GM12872 (cell line): ENCODE measurements at regions not wholly inside any gene's neighbourhood (a gene's known extent, or its start where the extent isn't known, plus 50 kb on each side); places are given as distances from the start of the nearest gene placed in this dataset.

Experiments
- TF ChIP-seq, protein P1 (sequence below): IDR thresholded peaks from 3 replicates; pipeline ENCODE4 v1.5.1; 2011; ENCODE audit warnings: low read depth, mild to moderate bottlenecking, low read length, moderate library complexity; ENCODE audit not compliant: insufficient read depth

DNA sequence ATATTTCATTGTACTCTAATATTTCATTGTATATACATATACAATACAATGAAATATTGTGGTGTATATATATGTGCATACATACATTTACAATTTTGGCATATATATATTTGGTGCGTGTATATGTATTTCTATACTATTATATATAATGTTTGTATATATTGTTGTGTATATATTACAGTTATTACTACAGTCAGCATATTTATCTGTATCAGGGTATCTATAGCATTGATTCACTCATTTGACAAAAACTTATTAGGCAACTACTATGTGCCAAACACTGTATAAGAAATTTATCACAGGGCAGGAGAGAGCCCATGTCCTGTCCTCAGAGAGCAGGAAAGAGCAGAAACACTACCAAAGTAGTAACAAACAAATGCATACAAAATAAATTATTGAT lies 910.6 kb downstream of the QKI start:
- TF ChIP-seq, protein P1, sequence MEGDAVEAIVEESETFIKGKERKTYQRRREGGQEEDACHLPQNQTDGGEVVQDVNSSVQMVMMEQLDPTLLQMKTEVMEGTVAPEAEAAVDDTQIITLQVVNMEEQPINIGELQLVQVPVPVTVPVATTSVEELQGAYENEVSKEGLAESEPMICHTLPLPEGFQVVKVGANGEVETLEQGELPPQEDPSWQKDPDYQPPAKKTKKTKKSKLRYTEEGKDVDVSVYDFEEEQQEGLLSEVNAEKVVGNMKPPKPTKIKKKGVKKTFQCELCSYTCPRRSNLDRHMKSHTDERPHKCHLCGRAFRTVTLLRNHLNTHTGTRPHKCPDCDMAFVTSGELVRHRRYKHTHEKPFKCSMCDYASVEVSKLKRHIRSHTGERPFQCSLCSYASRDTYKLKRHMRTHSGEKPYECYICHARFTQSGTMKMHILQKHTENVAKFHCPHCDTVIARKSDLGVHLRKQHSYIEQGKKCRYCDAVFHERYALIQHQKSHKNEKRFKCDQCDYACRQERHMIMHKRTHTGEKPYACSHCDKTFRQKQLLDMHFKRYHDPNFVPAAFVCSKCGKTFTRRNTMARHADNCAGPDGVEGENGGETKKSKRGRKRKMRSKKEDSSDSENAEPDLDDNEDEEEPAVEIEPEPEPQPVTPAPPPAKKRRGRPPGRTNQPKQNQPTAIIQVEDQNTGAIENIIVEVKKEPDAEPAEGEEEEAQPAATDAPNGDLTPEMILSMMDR: no peak

DNA sequence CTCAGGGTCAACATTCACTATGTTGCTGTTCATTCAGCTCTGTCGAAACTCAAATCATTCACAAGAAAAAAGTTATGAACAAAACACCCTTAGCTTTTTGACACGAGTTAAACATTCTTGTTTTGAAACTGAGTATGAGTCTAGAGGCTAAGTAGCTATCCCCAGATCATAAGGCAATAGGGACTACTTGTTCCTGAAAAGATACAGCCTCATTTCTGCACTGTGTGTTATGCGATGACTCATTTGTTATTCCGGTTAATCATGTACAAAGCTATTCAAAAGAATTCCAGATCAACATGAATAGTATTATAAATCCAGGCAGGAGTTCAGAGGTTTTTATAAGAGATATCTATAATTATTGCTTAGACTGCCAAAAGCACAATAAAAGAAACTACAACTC lies 908.0 kb downstream of the QKI start:
- TF ChIP-seq, protein P1: no peak

DNA sequence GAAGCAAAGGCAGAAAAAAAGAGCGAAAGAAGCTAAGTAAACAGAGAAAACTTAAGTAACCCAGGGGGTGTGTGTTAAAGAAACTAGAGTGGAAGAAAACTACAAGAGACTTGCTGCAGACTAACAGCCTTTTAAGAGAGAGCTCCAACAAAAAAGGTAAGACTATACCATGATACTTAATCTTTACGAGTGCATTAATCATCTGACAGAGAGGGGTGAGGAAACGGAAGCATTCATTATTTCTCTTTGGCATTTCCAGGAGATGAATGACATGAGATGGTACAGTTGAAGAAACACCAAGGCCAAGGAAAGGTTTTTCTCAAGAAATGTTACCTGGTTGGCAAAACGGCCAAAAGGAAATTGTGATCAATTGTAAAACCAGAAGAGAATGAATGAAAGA lies 906.8 kb downstream of the QKI start:
- TF ChIP-seq, protein P1: no peak

DNA sequence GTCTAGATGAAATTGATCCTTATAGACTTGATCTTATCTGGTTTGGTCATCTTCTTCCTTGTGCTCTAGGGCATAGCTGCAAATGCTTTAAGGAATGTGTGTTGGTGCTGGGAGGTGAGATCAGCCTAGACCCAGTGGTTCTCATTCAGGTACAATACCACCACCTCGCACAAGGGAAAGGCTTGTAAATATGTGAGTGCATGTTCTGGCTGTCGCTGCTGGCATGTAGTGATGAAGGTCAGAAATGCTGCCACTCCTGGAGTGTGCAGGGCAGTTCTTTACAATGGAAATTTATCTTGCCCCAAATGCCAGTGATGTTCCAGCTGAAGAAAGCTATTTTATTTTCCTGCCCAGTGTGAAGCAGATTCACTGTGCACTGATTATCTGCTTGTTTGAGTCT lies 900.9 kb downstream of the QKI start:
- TF ChIP-seq, protein P1: no peak

DNA sequence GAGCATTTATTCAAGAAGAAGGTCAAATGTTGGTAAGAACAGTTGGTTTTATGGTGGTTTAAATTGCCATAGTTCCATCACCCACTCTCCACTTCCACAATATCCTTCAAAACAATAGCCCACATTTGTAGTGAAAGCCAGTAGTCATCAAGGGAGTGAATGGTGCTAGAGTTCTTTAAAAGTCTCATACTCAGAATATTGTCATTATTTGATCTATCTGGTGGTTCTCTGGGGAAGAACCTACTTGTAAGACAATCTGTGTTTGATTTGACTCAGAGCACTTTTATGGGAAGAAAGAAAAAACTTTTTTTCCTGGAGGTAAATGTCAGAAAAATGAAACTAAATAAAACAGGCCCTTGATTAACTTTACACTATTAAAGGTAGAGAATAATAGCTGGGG lies 893.8 kb downstream of the QKI start:
- TF ChIP-seq, protein P1: no peak

DNA sequence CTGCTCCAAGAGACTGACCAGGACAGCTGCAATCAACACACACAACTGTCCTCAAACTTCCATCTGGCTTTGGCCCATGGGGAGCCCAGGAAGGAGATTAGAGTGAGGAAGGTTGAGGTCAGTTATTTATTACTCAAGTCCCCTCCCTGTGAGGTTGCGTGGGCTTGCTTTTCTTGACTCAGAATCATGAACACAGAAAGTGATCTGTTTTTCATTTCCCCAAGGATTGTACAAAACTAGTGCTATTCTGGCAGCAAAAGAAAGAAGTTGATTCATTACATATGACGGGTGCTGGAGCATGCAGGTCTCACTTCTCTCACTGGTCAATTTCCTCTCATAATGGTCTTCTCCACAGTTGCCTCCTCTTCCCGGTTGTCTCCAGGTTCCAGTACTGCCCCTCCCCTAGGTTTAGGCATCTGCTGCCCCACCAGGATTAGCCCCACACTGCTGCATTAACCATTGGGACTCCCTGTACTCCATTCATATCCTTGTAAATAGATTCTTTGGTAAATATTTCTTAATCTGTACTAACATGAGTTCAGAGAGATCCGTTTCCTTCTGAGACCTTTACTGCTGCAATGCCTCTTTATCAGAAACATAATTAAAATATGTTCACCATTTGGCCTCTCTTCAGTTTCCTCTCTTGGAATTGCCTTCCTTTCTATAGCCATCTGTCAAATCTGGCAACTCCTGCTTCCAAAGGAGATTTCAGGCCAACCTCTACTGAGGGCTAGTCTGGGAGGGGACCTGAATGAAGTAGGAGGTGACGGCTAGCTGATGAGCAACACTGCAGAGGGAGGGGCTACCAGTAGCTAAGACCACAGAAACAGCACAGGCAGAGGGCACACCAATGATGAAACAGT lies 888.8 kb downstream of the QKI start:
- TF ChIP-seq, protein P1: no peak

DNA sequence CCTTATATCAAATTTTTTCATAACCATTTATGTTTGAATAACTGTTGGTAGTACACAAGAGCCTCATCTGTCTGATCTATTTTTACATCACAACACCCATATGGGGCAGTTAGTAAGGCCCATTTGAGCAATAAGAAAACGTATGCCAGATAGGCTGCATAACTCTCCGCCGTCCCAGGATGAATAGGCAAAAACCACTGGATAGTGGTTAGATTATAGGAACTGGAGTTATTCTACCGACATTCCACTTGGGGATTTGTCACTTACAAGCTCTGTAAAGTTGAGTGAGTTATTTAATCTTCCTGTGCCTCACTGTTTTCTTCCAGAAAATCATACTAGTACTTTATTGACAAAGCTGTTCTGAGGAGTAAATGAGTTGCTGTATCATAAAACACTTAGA lies 881.9 kb downstream of the QKI start:
- TF ChIP-seq, protein P1: no peak
